ENCODE measurements at regions not wholly inside any gene's neighbourhood (a gene's known extent, or its start where the extent isn't known, plus 50 kb on each side); places are given as distances from the start of the nearest gene placed in this dataset.

DNA sequence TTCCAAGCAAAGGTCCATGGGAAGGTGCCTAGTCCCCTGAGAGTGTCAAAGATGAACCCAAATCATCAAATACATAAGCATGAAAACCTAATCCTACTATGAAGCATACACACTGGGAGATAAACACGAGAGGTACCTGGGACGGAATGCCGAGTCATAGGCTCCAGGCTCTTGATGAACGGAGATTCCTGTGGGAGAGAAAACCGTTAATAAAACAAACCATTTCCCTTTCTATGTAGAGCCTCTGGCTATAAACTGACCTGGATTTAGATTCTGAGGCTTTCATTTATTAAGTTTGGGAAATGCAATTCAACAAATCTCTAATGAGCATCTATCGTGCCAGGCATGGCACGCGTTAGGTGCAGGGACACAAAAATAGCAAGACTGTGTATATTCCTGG, 206.4 kb upstream of the IL12B start (continued):
- TF ChIP-seq, protein P1, sequence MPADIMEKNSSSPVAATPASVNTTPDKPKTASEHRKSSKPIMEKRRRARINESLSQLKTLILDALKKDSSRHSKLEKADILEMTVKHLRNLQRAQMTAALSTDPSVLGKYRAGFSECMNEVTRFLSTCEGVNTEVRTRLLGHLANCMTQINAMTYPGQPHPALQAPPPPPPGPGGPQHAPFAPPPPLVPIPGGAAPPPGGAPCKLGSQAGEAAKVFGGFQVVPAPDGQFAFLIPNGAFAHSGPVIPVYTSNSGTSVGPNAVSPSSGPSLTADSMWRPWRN (IDR thresholded peaks at IDR 0.05; ENCODE audit: low read depth), result no peak
- no peak for TF ChIP-seq POLR3A (IDR thresholded peaks at IDR 0.05; ENCODE audit: borderline replicate concordance, extremely low read depth, insufficient read depth, insufficient read length)

DNA sequence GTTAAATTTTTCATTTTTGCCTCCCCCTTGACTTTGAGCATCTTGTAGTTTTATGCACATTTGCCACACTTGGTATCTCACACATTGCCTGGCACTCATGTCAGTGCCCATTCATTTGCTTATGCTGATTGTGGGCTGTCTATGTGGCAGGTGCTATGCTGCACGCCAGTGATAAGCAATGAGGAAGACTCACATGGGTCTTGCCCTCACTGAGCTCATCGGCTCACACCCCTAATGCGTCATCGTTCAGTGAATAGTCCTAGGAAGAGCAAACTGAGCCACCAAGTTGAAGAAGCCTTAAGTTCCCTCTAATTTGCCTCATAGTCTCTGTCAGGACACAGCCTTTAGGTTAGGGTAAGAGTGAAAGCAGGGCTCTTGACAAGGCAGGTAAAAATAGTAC, 209.4 kb upstream of the IL12B start:
- intact Hi-C loops (cut with micrococcal nuclease) (no loop called here), in situ Hi-C loops (cut with MboI) (no loop called here)
- peak; percentile 37; the same call in 1 of the 3 replicates for ATAC-seq
- FAIRE-seq, result no peak
- no peak overlapping the region for H2AFZ ChIP-seq (ENCODE audit: low read depth, low read length)
- POLR2A ChIA-PET, result no interaction called here
- no peaks in the 10 kb centered on the region for H3K9me3 ChIP-seq (replicated peaks; ENCODE audit: control insufficient read depth, insufficient read depth, low read depth, low read length)
- H3K27me3 ChIP-seq (ENCODE audit: control insufficient read depth in 2 of 2, insufficient read depth in 2 of 2, low read length in 2 of 2), result no peaks in the 10 kb centered on the region
- H3K27ac ChIP-seq (ENCODE audit: extremely low read depth, low read depth, low read length), result no peak overlapping the region
- no peaks in the 10 kb centered on the region for H3K36me3 ChIP-seq (ENCODE audit: control insufficient read depth, insufficient read depth, low read length)
- CTCF ChIA-PET (ENCODE audit: low intra/inter-chr PET ratio), result no interaction called here
- no peaks in the 10 kb centered on the region for H3K9me1 ChIP-seq (ENCODE audit: control insufficient read depth, insufficient read depth, low read length)
- H3K4me3 ChIP-seq, result no peak overlapping the region
- no peaks in the 10 kb centered on the region for H3K4me1 ChIP-seq (replicated peaks in 1 of 2; ENCODE audit: control insufficient read depth in 2 of 2, insufficient read depth in 2 of 2, low read length in 2 of 2)
- peak in 1 of 4 experiments; percentile 3 for DNase-seq (ENCODE audit: extremely low read depth in 1 of 4, low spot score in 3 of 4)
- H4K20me1 ChIP-seq (replicated peaks; ENCODE audit: control insufficient read depth, insufficient read depth, low read length), result no peaks in the 10 kb centered on the region
- WGBS (ENCODE audit: insufficient coverage, low coverage, missing lambda C conversion rate), result 0% methylated on average over 4 of the region's 4 CpGs
- no TSS peak for BruUV-seq (replicated peaks)
- H3K9ac ChIP-seq (ENCODE audit: insufficient read depth in 1 of 2, low read depth in 2 of 2, low read length in 2 of 2), result no peak overlapping the region
- no peaks in the 10 kb centered on the region for H3K79me2 ChIP-seq (ENCODE audit: control insufficient read depth, insufficient read depth, low read length)
- H3K4me2 ChIP-seq (ENCODE audit: insufficient read depth, low read length), result no peak overlapping the region
- TF ChIP-seq CBFA2T2 (conservative IDR thresholded peaks at IDR 0.05) (peak; percentile 25; the same call in 1 of the 2 replicates), DDX20 (tag; IDR thresholded peaks at IDR 0.05; ENCODE audit: low read depth) (no peak), ZC3H11A (IDR thresholded peaks at IDR 0.05; ENCODE audit: low read depth, low read length) (no peak), JUN (IDR thresholded peaks at IDR 0.05; ENCODE audit: borderline replicate concordance, low read depth, low read length) (peak; percentile 88), JUN (CRISPR knock-in tag; IDR thresholded peaks at IDR 0.05; ENCODE audit: borderline replicate concordance) (no peak), RAD51 (IDR thresholded peaks at IDR 0.05; ENCODE audit: borderline replicate concordance, low read depth) (no peak), EWSR1 (IDR thresholded peaks at IDR 0.05; ENCODE audit: borderline replicate concordance, low read depth, partially characterized antibody) (no peak), CCNT2 (IDR thresholded peaks at IDR 0.05; ENCODE audit: borderline replicate concordance, extremely low read depth, insufficient read length, low read depth, low read length) (no peak)
- TF ChIP-seq, protein P2, sequence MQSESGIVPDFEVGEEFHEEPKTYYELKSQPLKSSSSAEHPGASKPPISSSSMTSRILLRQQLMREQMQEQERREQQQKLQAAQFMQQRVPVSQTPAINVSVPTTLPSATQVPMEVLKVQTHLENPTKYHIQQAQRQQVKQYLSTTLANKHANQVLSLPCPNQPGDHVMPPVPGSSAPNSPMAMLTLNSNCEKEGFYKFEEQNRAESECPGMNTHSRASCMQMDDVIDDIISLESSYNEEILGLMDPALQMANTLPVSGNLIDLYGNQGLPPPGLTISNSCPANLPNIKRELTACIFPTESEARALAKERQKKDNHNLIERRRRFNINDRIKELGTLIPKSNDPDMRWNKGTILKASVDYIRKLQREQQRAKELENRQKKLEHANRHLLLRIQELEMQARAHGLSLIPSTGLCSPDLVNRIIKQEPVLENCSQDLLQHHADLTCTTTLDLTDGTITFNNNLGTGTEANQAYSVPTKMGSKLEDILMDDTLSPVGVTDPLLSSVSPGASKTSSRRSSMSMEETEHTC (IDR thresholded peaks at IDR 0.05), result peak; percentile 75; the same call in 1 of the 2 replicates
- TF ChIP-seq, protein P3, sequence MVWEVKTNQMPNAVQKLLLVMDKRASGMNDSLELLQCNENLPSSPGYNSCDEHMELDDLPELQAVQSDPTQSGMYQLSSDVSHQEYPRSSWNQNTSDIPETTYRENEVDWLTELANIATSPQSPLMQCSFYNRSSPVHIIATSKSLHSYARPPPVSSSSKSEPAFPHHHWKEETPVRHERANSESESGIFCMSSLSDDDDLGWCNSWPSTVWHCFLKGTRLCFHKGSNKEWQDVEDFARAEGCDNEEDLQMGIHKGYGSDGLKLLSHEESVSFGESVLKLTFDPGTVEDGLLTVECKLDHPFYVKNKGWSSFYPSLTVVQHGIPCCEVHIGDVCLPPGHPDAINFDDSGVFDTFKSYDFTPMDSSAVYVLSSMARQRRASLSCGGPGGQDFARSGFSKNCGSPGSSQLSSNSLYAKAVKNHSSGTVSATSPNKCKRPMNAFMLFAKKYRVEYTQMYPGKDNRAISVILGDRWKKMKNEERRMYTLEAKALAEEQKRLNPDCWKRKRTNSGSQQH (CRISPR knock-in tag; IDR thresholded peaks at IDR 0.05), result peak; percentile 72; the same call in 1 of the 2 replicates
- TF ChIP-seq, protein P4, sequence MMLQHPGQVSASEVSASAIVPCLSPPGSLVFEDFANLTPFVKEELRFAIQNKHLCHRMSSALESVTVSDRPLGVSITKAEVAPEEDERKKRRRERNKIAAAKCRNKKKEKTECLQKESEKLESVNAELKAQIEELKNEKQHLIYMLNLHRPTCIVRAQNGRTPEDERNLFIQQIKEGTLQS (IDR thresholded peaks at IDR 0.05), result peak; percentile 88; the same call in 1 of the 2 replicates
- TF ChIP-seq, protein P4 (CRISPR knock-in tag; conservative IDR thresholded peaks at IDR 0.05), result no peak
